ENCODE measurements at regions not wholly inside any gene's neighbourhood (a gene's known extent, or its start where the extent isn't known, plus 50 kb on each side); places are given as distances from the start of the nearest gene placed in this dataset.

DNA sequence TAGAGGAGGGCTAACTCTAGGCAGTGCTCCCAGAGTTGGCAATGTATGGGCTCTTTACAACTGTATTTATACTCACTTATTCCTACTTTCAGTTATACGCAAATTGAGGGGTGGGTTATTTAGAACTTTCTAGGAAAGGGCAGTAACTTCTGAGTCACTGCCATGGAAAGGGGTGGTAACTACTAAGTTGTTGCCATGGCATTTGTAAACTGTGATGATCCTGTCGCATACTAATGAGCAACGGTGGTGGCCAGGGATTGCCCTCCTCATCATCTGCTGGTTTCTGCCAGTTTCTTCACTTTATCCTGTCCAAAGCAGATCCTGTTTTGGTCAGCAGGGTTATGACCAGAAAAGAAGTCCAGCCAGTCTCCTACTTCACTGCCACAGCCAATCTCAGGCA, 95.5 kb upstream of the PTPRT start:
- WGBS, result 91% methylated on average over 3 of the region's 3 CpGs
- no peaks in the 10 kb centered on the region for H3K4me1 ChIP-seq (ENCODE audit: insufficient read depth, low read length)
- no peak overlapping the region for H3K27ac ChIP-seq (ENCODE audit: low read depth, low read length)
- peaks cover 22% of the 10 kb centered on the region for H3K9me3 ChIP-seq (ENCODE audit: insufficient read depth, low read depth, low read length)
- no peak overlapping the region for H3K4me3 ChIP-seq (ENCODE audit: low read length)
- H3K9ac ChIP-seq (ENCODE audit: low read depth, low read length), result no peak overlapping the region
- H3K36me3 ChIP-seq (ENCODE audit: insufficient read depth, low read length), result no peaks in the 10 kb centered on the region
- H3K27me3 ChIP-seq (ENCODE audit: insufficient read depth, low read length), result no peaks in the 10 kb centered on the region

DNA sequence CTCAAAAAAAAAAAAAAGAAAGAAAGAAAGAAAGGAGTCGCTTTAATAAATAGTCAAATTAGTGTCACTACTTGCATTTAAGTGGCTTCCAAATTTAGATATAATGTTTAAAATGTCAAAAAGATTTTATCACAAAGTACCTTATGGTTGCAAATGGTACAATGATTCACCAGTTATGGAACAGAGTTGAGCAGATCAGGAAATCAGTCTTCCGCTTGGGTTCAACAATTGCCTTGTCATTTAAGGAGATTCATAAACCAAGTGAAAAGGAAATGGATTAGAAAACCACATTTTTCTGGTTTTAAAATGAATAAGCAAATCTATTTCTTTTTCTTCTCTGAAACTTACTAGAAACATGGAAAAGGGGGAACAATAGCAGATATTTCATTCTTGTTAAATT, 94.8 kb upstream of the PTPRT start:
- Histone ChIP-seq H3K9me3 (ENCODE audit: insufficient read depth, low read depth, low read length) (peaks cover 22% of the 10 kb centered on the region), H3K9ac (ENCODE audit: low read depth, low read length) (no peak overlapping the region), H3K27me3 (ENCODE audit: insufficient read depth, low read length) (no peaks in the 10 kb centered on the region), H3K36me3 (ENCODE audit: insufficient read depth, low read length) (no peaks in the 10 kb centered on the region), H3K4me3 (ENCODE audit: low read length) (no peak overlapping the region), H3K4me1 (ENCODE audit: insufficient read depth, low read length) (no peaks in the 10 kb centered on the region), H3K27ac (ENCODE audit: low read depth, low read length) (no peak overlapping the region)
- WGBS, result 97% methylated on average over 1 of the region's 2 CpGs

DNA sequence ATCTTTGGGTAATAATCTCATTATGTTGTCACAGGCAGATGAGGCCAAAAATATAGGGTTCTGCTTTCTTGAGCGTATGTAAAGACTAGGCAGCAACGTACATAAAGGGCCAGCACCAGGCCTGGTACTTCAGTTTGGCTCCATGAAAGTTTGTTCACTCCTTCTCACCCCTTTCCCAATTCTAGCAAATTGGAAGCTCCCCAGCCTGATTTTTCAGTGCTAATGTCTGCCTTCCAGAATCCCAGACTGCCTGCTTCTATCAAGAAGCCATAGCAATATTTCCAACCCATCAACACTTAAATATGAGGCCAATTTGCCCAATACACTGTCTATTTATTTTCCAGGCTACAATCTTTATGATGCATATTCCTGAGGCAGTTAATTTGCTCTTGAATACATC, 93.4 kb upstream of the PTPRT start:
- H3K27me3 ChIP-seq (ENCODE audit: insufficient read depth, low read length), result no peaks in the 10 kb centered on the region
- no peak overlapping the region for H3K4me3 ChIP-seq (ENCODE audit: low read length)
- WGBS, result 88% methylated on average over 2 of the region's 2 CpGs
- H3K9me3 ChIP-seq (ENCODE audit: insufficient read depth, low read depth, low read length), result peaks cover 15% of the 10 kb centered on the region; the same call in 1 of the 2 replicates
- no peaks in the 10 kb centered on the region for H3K36me3 ChIP-seq (ENCODE audit: insufficient read depth, low read length)
- no peaks in the 10 kb centered on the region for H3K4me1 ChIP-seq (ENCODE audit: insufficient read depth, low read length)
- no peak overlapping the region for H3K9ac ChIP-seq (ENCODE audit: low read depth, low read length)
- no peak overlapping the region for H3K27ac ChIP-seq (ENCODE audit: low read depth, low read length)

DNA sequence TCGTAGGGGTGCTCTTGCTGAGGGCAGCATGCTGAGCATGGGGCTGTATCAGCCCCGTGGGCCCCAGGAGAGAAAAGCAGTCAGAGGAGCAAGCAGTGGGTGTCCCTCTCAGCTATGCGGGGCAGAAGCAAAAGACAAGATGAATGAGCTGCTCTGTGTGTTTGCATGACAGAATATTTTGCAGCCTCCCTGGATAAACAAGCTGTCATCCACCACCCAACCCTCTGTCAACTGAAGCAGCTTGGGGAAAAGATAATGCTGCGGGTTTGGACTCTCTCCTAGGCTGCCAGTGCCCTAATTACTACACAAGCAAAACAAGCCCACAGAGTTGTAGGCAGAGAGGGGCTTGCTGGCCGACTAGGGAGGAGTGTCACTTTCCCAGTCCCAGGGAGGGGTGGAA, 82.3 kb upstream of the PTPRT start:
- no peaks in the 10 kb centered on the region for H3K4me1 ChIP-seq (ENCODE audit: insufficient read depth, low read length)
- WGBS, result 66% methylated on average over 4 of the region's 5 CpGs
- H3K4me3 ChIP-seq (ENCODE audit: low read length), result no peak overlapping the region
- H3K36me3 ChIP-seq (ENCODE audit: insufficient read depth, low read length), result no peaks in the 10 kb centered on the region
- H3K27me3 ChIP-seq (ENCODE audit: insufficient read depth, low read length), result no peaks in the 10 kb centered on the region
- H3K9me3 ChIP-seq (ENCODE audit: insufficient read depth, low read depth, low read length), result no peaks in the 10 kb centered on the region; the same call in 1 of the 2 replicates
- no peak overlapping the region for H3K9ac ChIP-seq (ENCODE audit: low read depth, low read length)
- no peak overlapping the region for H3K27ac ChIP-seq (ENCODE audit: low read depth, low read length)

DNA sequence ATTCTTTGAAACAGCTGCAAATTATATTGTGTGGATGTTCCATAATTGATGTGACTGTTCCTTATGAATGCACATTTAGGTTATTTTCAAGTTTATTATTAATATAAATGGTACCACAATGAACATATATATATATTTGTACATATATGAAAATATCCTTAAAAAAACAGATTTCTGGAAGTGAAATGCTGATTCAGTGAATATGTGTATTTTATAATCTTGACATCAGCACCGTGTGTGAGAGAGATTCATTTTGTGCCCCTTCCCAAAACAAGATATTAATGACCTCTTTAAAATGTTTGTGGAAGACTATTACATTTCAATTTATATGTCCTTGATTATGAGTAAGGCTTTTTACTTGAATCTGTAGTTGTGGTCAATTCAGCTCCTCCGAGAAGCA, 75.7 kb upstream of the PTPRT start:
- H3K4me3 ChIP-seq (ENCODE audit: low read length), result no peak overlapping the region
- H3K9me3 ChIP-seq (ENCODE audit: insufficient read depth, low read depth, low read length), result no peaks in the 10 kb centered on the region
- H3K9ac ChIP-seq (ENCODE audit: low read depth, low read length), result no peak overlapping the region
- no peaks in the 10 kb centered on the region for H3K36me3 ChIP-seq (ENCODE audit: insufficient read depth, low read length)
- H3K27ac ChIP-seq (ENCODE audit: low read depth, low read length), result no peak overlapping the region
- WGBS, result 96% methylated on average over 1 of the region's 2 CpGs
- no peaks in the 10 kb centered on the region for H3K27me3 ChIP-seq (ENCODE audit: insufficient read depth, low read length)
- no peaks in the 10 kb centered on the region for H3K4me1 ChIP-seq (ENCODE audit: insufficient read depth, low read length)

DNA sequence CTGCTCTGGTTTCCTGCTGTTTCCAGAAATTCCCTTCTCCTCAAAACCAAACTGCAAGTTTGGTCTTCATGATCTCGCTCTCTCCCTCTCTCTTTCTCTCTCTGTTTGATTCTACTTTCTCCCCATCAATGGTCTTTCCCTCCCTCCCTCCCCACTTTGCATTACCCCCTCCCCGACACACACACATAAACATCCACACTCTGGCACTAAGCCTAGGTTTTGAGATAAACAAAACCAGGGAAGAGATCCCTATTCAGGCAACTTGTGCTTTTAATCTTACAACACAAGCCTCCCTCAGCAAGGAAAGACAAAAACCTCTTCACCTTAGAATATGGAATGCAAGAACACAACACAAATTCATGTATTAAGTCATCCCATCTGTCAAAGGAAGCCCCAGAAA, 73.5 kb upstream of the PTPRT start:
- no peaks in the 10 kb centered on the region for H3K4me1 ChIP-seq (ENCODE audit: insufficient read depth, low read length)
- H3K9me3 ChIP-seq (ENCODE audit: insufficient read depth, low read depth, low read length), result no peaks in the 10 kb centered on the region
- 77% methylated on average over 2 of the region's 2 CpGs for WGBS
- H3K27ac ChIP-seq (ENCODE audit: low read depth, low read length), result no peak overlapping the region
- H3K27me3 ChIP-seq (ENCODE audit: insufficient read depth, low read length), result no peaks in the 10 kb centered on the region
- H3K9ac ChIP-seq (ENCODE audit: low read depth, low read length), result no peak overlapping the region
- no peaks in the 10 kb centered on the region for H3K36me3 ChIP-seq (ENCODE audit: insufficient read depth, low read length)
- no peak overlapping the region for H3K4me3 ChIP-seq (ENCODE audit: low read length)

DNA sequence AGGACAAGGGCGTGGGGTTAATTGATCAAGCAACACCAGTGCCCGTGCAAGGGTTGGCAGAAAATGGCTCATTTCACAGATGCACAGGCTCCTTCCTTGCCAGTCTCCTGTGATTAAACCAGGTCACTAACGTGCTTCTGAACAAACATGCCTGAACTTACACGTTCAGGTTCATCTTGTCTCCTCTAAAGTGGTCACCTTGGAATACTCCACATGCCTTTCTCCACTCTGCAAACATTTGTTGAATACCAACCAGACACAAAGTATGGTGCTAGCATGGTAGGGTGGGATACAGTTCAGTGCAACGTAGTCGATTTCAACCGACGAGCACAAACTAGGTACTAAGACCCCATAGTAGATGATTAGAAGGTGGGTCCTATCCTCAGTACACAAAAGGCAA, 72.6 kb upstream of the PTPRT start:
- Histone ChIP-seq H3K27me3 (ENCODE audit: insufficient read depth, low read length) (no peaks in the 10 kb centered on the region), H3K4me3 (ENCODE audit: low read length) (no peak overlapping the region), H3K36me3 (ENCODE audit: insufficient read depth, low read length) (no peaks in the 10 kb centered on the region), H3K9ac (ENCODE audit: low read depth, low read length) (no peak overlapping the region), H3K27ac (ENCODE audit: low read depth, low read length) (no peak overlapping the region), H3K9me3 (ENCODE audit: insufficient read depth, low read depth, low read length) (no peaks in the 10 kb centered on the region), H3K4me1 (ENCODE audit: insufficient read depth, low read length) (no peaks in the 10 kb centered on the region)
- 95% methylated on average over 8 of the region's 8 CpGs for WGBS

DNA sequence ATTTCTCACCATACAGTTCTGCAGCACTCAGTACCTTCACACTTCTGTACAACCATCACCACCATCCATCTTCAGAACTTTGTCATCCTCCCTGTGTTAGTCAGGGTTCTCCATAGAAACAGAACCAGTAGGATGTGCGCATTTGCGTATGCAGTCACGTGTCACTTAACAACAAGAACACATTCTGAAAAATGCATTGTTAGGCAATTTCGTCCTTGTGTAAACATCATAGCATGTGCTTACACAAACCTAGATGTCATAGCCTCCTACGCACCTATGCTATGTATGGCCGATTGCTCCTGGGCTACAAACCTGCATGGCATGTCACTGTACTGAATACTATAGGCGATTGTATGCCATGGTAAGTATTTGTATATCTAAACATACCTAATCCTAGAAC, 66.2 kb upstream of the PTPRT start:
- no peaks in the 10 kb centered on the region for H3K9me3 ChIP-seq (ENCODE audit: insufficient read depth, low read depth, low read length)
- no peaks in the 10 kb centered on the region for H3K4me1 ChIP-seq (ENCODE audit: insufficient read depth, low read length)
- no peaks in the 10 kb centered on the region for H3K27me3 ChIP-seq (ENCODE audit: insufficient read depth, low read length)
- no peak overlapping the region for H3K9ac ChIP-seq (ENCODE audit: low read depth, low read length)
- H3K4me3 ChIP-seq (ENCODE audit: low read length), result no peak overlapping the region
- WGBS, result 94% methylated on average over 6 of the region's 7 CpGs
- H3K36me3 ChIP-seq (ENCODE audit: insufficient read depth, low read length), result no peaks in the 10 kb centered on the region
- H3K27ac ChIP-seq (ENCODE audit: low read depth, low read length), result no peak overlapping the region

DNA sequence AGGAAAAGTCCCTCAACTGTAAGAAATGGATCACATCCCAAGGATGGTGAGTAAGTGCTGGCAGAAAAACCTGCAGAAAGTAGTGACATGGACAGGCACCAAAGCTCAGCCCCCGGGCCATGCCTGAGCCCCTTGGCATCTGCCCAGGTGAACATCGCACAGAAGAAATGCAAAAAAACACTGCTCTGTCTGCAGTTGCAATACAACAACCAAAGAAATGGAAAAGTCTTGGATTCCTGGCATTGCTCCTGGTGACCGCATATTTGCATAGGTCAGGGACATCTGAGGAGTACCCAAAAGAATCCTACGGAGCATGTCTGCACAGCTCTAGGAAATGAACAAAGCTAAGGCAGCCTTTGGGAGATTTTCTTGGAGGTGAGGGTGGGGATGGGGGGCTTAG, 63.1 kb upstream of the PTPRT start:
- H3K27me3 ChIP-seq (ENCODE audit: insufficient read depth, low read length), result no peaks in the 10 kb centered on the region
- H3K9ac ChIP-seq (ENCODE audit: low read depth, low read length), result no peak overlapping the region
- no peak overlapping the region for H3K4me3 ChIP-seq (ENCODE audit: low read length)
- no peaks in the 10 kb centered on the region for H3K36me3 ChIP-seq (ENCODE audit: insufficient read depth, low read length)
- H3K27ac ChIP-seq (ENCODE audit: low read depth, low read length), result no peak overlapping the region
- 90% methylated on average over 4 of the region's 4 CpGs for WGBS
- no peaks in the 10 kb centered on the region for H3K4me1 ChIP-seq (ENCODE audit: insufficient read depth, low read length)
- no peaks in the 10 kb centered on the region for H3K9me3 ChIP-seq (ENCODE audit: insufficient read depth, low read depth, low read length)

DNA sequence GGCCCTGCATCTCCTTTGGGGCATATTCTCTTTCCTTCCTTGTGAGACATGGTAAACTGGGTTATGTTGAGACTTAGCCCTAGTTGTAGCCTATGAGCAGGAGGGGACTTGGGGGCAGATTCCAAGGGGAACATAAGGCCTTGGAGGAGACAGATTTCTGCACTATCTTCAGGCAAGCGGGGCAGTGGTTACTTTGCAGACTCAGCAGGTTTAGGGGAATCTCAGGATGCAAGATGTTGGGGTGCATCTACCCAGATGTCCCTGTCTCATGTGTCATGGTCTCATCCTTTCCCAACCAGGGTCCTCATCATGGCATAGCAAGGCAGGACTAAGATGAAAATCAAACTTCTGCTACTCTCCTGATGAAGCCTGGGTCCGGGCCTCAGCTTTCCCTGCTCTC, 58.6 kb upstream of the PTPRT start:
- Histone ChIP-seq H3K27ac (ENCODE audit: low read depth, low read length) (no peak overlapping the region), H3K27me3 (ENCODE audit: insufficient read depth, low read length) (no peaks in the 10 kb centered on the region), H3K9ac (ENCODE audit: low read depth, low read length) (no peak overlapping the region), H3K4me1 (ENCODE audit: insufficient read depth, low read length) (no peaks in the 10 kb centered on the region), H3K36me3 (ENCODE audit: insufficient read depth, low read length) (no peaks in the 10 kb centered on the region), H3K4me3 (ENCODE audit: low read length) (no peak overlapping the region), H3K9me3 (ENCODE audit: insufficient read depth, low read depth, low read length) (no peaks in the 10 kb centered on the region)
- WGBS, result 91% methylated on average over 2 of the region's 2 CpGs

DNA sequence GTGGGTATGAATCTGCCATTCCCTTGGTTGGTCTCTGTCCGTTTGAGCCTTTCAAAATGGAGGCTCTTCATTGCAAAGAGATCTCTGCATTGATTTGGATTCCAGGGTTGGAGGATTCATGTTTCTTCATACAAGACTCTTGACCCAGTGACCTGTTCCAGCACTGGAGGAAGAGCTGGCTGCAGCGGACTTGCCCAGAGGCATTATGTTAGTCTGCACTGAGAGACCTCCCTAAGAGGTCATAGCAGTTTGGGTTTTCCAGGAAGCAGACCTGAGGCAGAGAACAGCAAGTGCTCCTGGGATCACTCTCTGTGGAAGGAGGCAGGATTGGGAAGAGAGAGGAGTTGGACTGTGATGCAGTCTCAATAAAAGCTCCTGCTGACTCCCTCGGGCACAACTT, 57.7 kb upstream of the PTPRT start:
- no peaks in the 10 kb centered on the region for H3K27me3 ChIP-seq (ENCODE audit: insufficient read depth, low read length)
- no peaks in the 10 kb centered on the region for H3K9me3 ChIP-seq (ENCODE audit: insufficient read depth, low read depth, low read length)
- 58% methylated on average over 3 of the region's 3 CpGs for WGBS
- H3K36me3 ChIP-seq (ENCODE audit: insufficient read depth, low read length), result no peaks in the 10 kb centered on the region
- H3K4me3 ChIP-seq (ENCODE audit: low read length), result no peak overlapping the region
- no peaks in the 10 kb centered on the region for H3K4me1 ChIP-seq (ENCODE audit: insufficient read depth, low read length)
- H3K9ac ChIP-seq (ENCODE audit: low read depth, low read length), result no peak overlapping the region
- no peak overlapping the region for H3K27ac ChIP-seq (ENCODE audit: low read depth, low read length)

DNA sequence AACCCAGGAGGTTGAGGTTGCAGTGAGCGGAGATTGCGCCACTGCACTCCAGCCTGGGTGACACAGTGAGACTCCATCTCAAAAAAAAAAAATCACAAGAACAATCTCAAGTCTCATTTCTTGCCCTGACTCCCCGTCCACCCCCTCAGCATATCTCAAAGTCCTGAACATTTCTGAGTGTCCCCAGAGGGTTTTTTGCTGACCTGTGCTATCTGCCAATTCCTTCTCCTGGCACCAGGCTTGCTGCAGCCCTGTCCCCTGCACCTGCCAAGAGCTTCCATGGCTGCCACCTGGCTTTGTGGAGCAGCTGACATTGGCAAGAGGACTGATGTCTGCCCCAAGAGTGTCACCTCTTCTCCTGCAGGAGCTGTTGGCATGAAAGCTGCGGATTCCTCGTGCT, 54.9 kb upstream of the PTPRT start:
- Histone ChIP-seq H3K4me1 (ENCODE audit: insufficient read depth, low read length) (no peaks in the 10 kb centered on the region), H3K4me3 (ENCODE audit: low read length) (no peak overlapping the region), H3K9ac (ENCODE audit: low read depth, low read length) (no peak overlapping the region), H3K27ac (ENCODE audit: low read depth, low read length) (no peak overlapping the region), H3K27me3 (ENCODE audit: insufficient read depth, low read length) (no peaks in the 10 kb centered on the region), H3K9me3 (ENCODE audit: insufficient read depth, low read depth, low read length) (no peaks in the 10 kb centered on the region), H3K36me3 (ENCODE audit: insufficient read depth, low read length) (no peaks in the 10 kb centered on the region)
- WGBS, result 91% methylated on average over 5 of the region's 5 CpGs

All from HUES64 (cell line).